T-helper 2 cell treated with Interferon-gamma antibody and Interleukin-4, amounts not matched to agents 100 ng/mL and 5 ng/mL, for 36 hours (primary cell): ENCODE measurements at regions not wholly inside any gene's neighbourhood (a gene's known extent, or its start where the extent isn't known, plus 50 kb on each side); places are given as distances from the start of the nearest gene placed in this dataset.
"Not testable (repeated sequence)": the region's sequence is repeated elsewhere in the genome, so short reads cannot be mapped to it uniquely, and the experiment has no call there.

Experiments used
- intact Hi-C: fragments of 100-400 bp; cut with micrococcal nuclease; formaldehyde crosslinking; loops from one replicate; pipeline ENCODE4 v1.15.1; 2023

- intact Hi-C loops, result no loop called here
These were observed 128.0 kb downstream of the BARX2 start for GRCh38 chr11:129503646-129504045.

GRCh38 chr11:129505266-129505665, 129.6 kb downstream of the BARX2 start:
- intact Hi-C loops, result no loop called here

GRCh38 chr11:129508163-129508562, 132.5 kb downstream of the BARX2 start:
- intact Hi-C loops, result no loop called here

GRCh38 chr11:129528296-129528695, 152.6 kb downstream of the BARX2 start:
- intact Hi-C loops, result no loop called here

- intact Hi-C loops, result no loop called here
These were observed 154.7 kb downstream of the BARX2 start for GRCh38 chr11:129530154-129530895.

- intact Hi-C loops, result no loop called here
These were observed 157.7 kb downstream of the BARX2 start for GRCh38 chr11:129533395-129533794.

GRCh38 chr11:129536338-129536737, 160.7 kb downstream of the BARX2 start:
- intact Hi-C loops, result no loop called here

- intact Hi-C loops, result no loop called here
These were observed 162.7 kb downstream of the BARX2 start for GRCh38 chr11:129538323-129538722.

GRCh38 chr11:129543515-129544290, 168.1 kb downstream of the BARX2 start:
- intact Hi-C loops, result no loop called here

- intact Hi-C loops, result no loop called here
These were observed 169.0 kb downstream of the BARX2 start for GRCh38 chr11:129544691-129545090.

GRCh38 chr11:129546266-129546665, 170.6 kb downstream of the BARX2 start:
- intact Hi-C loops, result no loop called here

- intact Hi-C loops, result no loop called here
These were observed 181.8 kb downstream of the BARX2 start for GRCh38 chr11:129557421-129557820.

- intact Hi-C loops, result no loop called here
These were observed 193.4 kb downstream of the BARX2 start for GRCh38 chr11:129569007-129569406.

- intact Hi-C loops, result not testable (repeated sequence)
These were observed 197.0 kb downstream of the BARX2 start for GRCh38 chr11:129572667-129573066.

- intact Hi-C loops, result no loop called here
These were observed 197.5 kb downstream of the BARX2 start for GRCh38 chr11:129573161-129573560.

GRCh38 chr11:129574431-129574830, 198.8 kb downstream of the BARX2 start:
- intact Hi-C loops, result no loop called here

- intact Hi-C loops, result no loop called here
These were observed 201.0 kb downstream of the BARX2 start for GRCh38 chr11:129576652-129577051.

- intact Hi-C loops, result no loop called here
These were observed 202.4 kb downstream of the BARX2 start for GRCh38 chr11:129578006-129578405.

- intact Hi-C loops, result no loop called here
These were observed 204.6 kb downstream of the BARX2 start for GRCh38 chr11:129580278-129580677.

- intact Hi-C loops, result no loop called here
These were observed 208.7 kb downstream of the BARX2 start for GRCh38 chr11:129584316-129584715.

- intact Hi-C loops, result no loop called here
These were observed 213.7 kb downstream of the BARX2 start for GRCh38 chr11:129589190-129589860.
